Neural cell (in vitro differentiated cells): ENCODE measurements at regions not wholly inside any gene's neighbourhood (a gene's known extent, or its start where the extent isn't known, plus 50 kb on each side); places are given as distances from the start of the nearest gene placed in this dataset.

Source experiments
- H2AFZ ChIP-seq: fragments of 200-600, 300-800 bp; sonication (generic), shearing (Covaris generic); 2 replicates; pipeline ENCODE4 v1.6.0; 2014; ENCODE audit warnings: low read depth, mild to moderate bottlenecking, antibody characterized with exemption, low read length, moderate library complexity
- H3F3A ChIP-seq: fragments of 200-600 bp; shearing (Covaris generic); 2 replicates; pipeline ENCODE4 v1.6.1; 2016; ENCODE audit warnings: mild to moderate bottlenecking, moderate library complexity, mixed read lengths, antibody characterized with exemption, low read length; ENCODE audit not compliant: insufficient read depth, poor library complexity, severe bottlenecking
- H3K27ac ChIP-seq: fragments of 200-600, 300-800 bp; sonication (generic), shearing (Covaris generic); 2 replicates; pipeline ENCODE4 v1.5.1; 2014; ENCODE audit warnings: mild to moderate bottlenecking, low read length, moderate library complexity
- H3K27me3 ChIP-seq: fragments of 300-800, 200-600 bp; sonication (generic), shearing (Covaris generic); 2 replicates; pipeline ENCODE4 v1.6.0; 2014; ENCODE audit warnings: mild to moderate bottlenecking, low read depth, low read length, moderate library complexity; ENCODE audit not compliant: insufficient read depth
- H3K36me3 ChIP-seq: fragments of 300-800, 200-600 bp; sonication (generic), shearing (Covaris generic); 2 replicates; pipeline ENCODE4 v1.5.1; 2014; ENCODE audit warnings: mild to moderate bottlenecking, antibody characterized with exemption, low read length, moderate library complexity; ENCODE audit not compliant: insufficient read depth
- H3K4me2 ChIP-seq: fragments of 300-800, 200-600 bp; sonication (generic), shearing (Covaris generic); 2 replicates; pipeline ENCODE4 v1.6.0; 2014; ENCODE audit warnings: mild to moderate bottlenecking, low read length
- H3K4me3 ChIP-seq: fragments of 300-800, 200-600 bp; sonication (generic), shearing (Covaris generic); 2 replicates; pipeline ENCODE4 v1.5.1; 2014; ENCODE audit warnings: mild to moderate bottlenecking, low read length, moderate library complexity
- H3K79me2 ChIP-seq: fragments of 200-600 bp; shearing (Covaris generic); replicated peaks from 2 replicates; pipeline ENCODE4 v1.6.0; 2014; ENCODE audit warnings: mild to moderate bottlenecking, low read length, moderate library complexity; ENCODE audit not compliant: insufficient read depth
- H3K9ac ChIP-seq: fragments of 300-800, 200-600 bp; sonication (generic), shearing (Covaris generic); 2 replicates; pipeline ENCODE4 v1.6.1; 2016; ENCODE audit warnings: mild to moderate bottlenecking, low read length, mixed read lengths
- H3K9me2 ChIP-seq: fragments of 200-600 bp; shearing (Covaris generic); 2 replicates; pipeline ENCODE4 v1.6.1; 2016; ENCODE audit warnings: mild to moderate bottlenecking, low read length, mixed read lengths; ENCODE audit not compliant: insufficient read depth
- H3K9me3 ChIP-seq: fragments of 200-600, 300-800 bp; sonication (generic), shearing (Covaris generic); 2 replicates; pipeline ENCODE4 v1.6.1; 2016; ENCODE audit warnings: mild to moderate bottlenecking, mixed run types, low read length, moderate library complexity, mixed read lengths
- H4K20me1 ChIP-seq: fragments of 200-600 bp; shearing (Covaris generic); 2 replicates; pipeline ENCODE4 v1.6.1; 2016; ENCODE audit warnings: mild to moderate bottlenecking, mixed run types; ENCODE audit not compliant: insufficient read depth
- CTCF ChIP-seq: fragments of 450-650 bp; IDR thresholded peaks from 2 replicates; pipeline ENCODE4 v1.5.1; 2014; ENCODE audit warnings: antibody characterized with exemption, mild to moderate bottlenecking, moderate library complexity; ENCODE audit not compliant: poor library complexity, severe bottlenecking
- EP300 ChIP-seq: fragments of 450-650 bp; conservative IDR thresholded peaks from 2 replicates; pipeline ENCODE4 v1.6.1; 2014; ENCODE audit warnings: antibody characterized with exemption, mild to moderate bottlenecking, moderate library complexity; ENCODE audit not compliant: poor library complexity, severe bottlenecking
- EZH2 ChIP-seq: fragments of 200-600, 300-800 bp; shearing (Covaris generic), sonication (generic); IDR thresholded peaks from 2 replicates; pipeline ENCODE4 v1.6.1; 2014; ENCODE audit warnings: antibody characterized with exemption, low read length, borderline replicate concordance, mild to moderate bottlenecking; ENCODE audit not compliant: insufficient read depth, poor library complexity, severe bottlenecking
- MXI1 ChIP-seq: fragments of 450-650 bp; conservative IDR thresholded peaks from 2 replicates; pipeline ENCODE4 v1.6.1; 2014; ENCODE audit warnings: antibody characterized with exemption, mild to moderate bottlenecking; ENCODE audit not compliant: poor library complexity, severe bottlenecking
- POLR2AphosphoS5 ChIP-seq: IDR thresholded peaks from 2 replicates; pipeline ENCODE4 v1.6.1; 2012
- RAD21 ChIP-seq: fragments of 450-650 bp; conservative IDR thresholded peaks from 2 replicates; pipeline ENCODE4 v1.6.1; 2014; ENCODE audit warnings: antibody characterized with exemption, mild to moderate bottlenecking, moderate library complexity
- REST ChIP-seq: IDR thresholded peaks from 2 replicates; pipeline ENCODE4 v1.6.1; 2012; ENCODE audit warnings: borderline replicate concordance
- SMC3 ChIP-seq: fragments of 450-650 bp; conservative IDR thresholded peaks from 2 replicates; pipeline ENCODE4 v1.6.1; 2014; ENCODE audit warnings: antibody characterized with exemption, mild to moderate bottlenecking, moderate library complexity; ENCODE audit not compliant: poor library complexity
- TAF1 ChIP-seq: IDR thresholded peaks from 2 replicates; pipeline ENCODE4 v1.6.1; 2012; ENCODE audit warnings: low read depth

DNA sequence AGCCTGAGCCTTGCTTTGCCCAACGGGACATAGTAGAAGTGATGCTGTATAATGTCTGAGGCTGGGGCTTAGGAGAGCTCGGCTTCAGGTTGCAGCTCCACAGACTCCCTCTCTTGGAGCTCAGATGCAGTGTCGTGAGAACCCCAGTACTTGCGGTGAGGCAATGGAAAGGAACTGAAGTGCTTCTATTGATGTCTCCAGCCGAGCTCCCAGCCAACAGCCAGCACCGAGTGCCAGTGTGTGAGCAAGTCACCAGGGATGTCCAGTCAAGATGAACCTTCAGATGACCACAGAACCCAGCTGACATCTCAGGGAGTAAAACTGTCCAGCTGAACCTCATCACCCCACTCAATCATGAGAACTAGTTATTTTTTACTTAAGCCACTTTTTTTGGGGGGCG is 268.1 kb downstream of the IRF8 start:
- H4K20me1 ChIP-seq, result no peaks in the 10 kb centered on the region
- H3K9me3 ChIP-seq, result no peaks in the 10 kb centered on the region
- TF ChIP-seq MXI1, result no peak
- no peak for TF ChIP-seq REST
- TF ChIP-seq POLR2AphosphoS5, result no peak
- TF ChIP-seq TAF1, result no peak
- no peak for TF ChIP-seq CTCF
- no peak for TF ChIP-seq EZH2
- no peak for TF ChIP-seq SMC3
- TF ChIP-seq EP300, result no peak
- no peak for TF ChIP-seq RAD21
- H3K9ac ChIP-seq, result no peak overlapping the region
- H3K36me3 ChIP-seq, result no peaks in the 10 kb centered on the region
- H3F3A ChIP-seq, result no peaks in the 10 kb centered on the region
- H3K4me2 ChIP-seq, result no peak overlapping the region
- H3K79me2 ChIP-seq, result no peaks in the 10 kb centered on the region
- H2AFZ ChIP-seq, result no peak overlapping the region
- no peaks in the 10 kb centered on the region for H3K27me3 ChIP-seq
- no peak overlapping the region for H3K27ac ChIP-seq
- H3K9me2 ChIP-seq, result no peaks in the 10 kb centered on the region
- no peak overlapping the region for H3K4me3 ChIP-seq

- no peaks in the 10 kb centered on the region for H3K79me2 ChIP-seq
- H3K27me3 ChIP-seq, result no peaks in the 10 kb centered on the region
- H2AFZ ChIP-seq, result no peak overlapping the region
- no peaks in the 10 kb centered on the region for H3K9me2 ChIP-seq
- H3K36me3 ChIP-seq, result no peaks in the 10 kb centered on the region
- no peaks in the 10 kb centered on the region for H3K9me3 ChIP-seq
- H3K4me2 ChIP-seq, result no peak overlapping the region
- no peak for TF ChIP-seq SMC3
- TF ChIP-seq CTCF, result no peak
- no peaks in the 10 kb centered on the region for H3F3A ChIP-seq
- no peak overlapping the region for H3K9ac ChIP-seq
- no peaks in the 10 kb centered on the region for H4K20me1 ChIP-seq
- no peak overlapping the region for H3K4me3 ChIP-seq
- no peak overlapping the region for H3K27ac ChIP-seq
Observed at GRCh38 chr16:86170720-86171119, 271.8 kb downstream of the IRF8 start.
